Activated CD8-positive, alpha-beta memory T cell treated with anti-CD3 and anti-CD28 coated beads, Interleukin-2, amount 10 ng/mL, durations not matched to agents 7 days and 5 days (primary cell): ENCODE measurements at regions not wholly inside any gene's neighbourhood (a gene's known extent, or its start where the extent isn't known, plus 50 kb on each side); places are given as distances from the start of the nearest gene placed in this dataset.

Experiments used
- ATAC-seq: fragments of 150-1000 bp; cut with Tn5 transposase; one replicate; pipeline ENCODE4 v1.10.0; 2021; ENCODE audit warnings: moderate library complexity
- CTCF ChIA-PET: fragments of 350-600 bp; sonication (Branson Sonifier 250); formaldehyde crosslinking; loops from one replicate; lab custom pipeline; 2021; ENCODE audit warnings: antibody characterized with exemption; lab: Charles Lee
- DNase-seq: peaks from one replicate; pipeline ENCODE4 v3.0.0-alpha.2; 2020
- H3K27ac Mint-ChIP-seq: one replicate; pipeline ENCODE4 v1.8.0; 2021; ENCODE audit warnings: mild to moderate bottlenecking, mixed read lengths
- H3K27me3 Mint-ChIP-seq: one replicate; pipeline ENCODE4 v1.8.0; 2021; ENCODE audit warnings: mixed read lengths
- H3K36me3 Mint-ChIP-seq: one replicate; pipeline ENCODE4 v1.8.0; 2021; ENCODE audit warnings: mild to moderate bottlenecking, mixed read lengths
- H3K4me1 Mint-ChIP-seq: one replicate; pipeline ENCODE4 v1.8.0; 2021; ENCODE audit warnings: mixed read lengths
- H3K4me3 Mint-ChIP-seq: one replicate; pipeline ENCODE4 v1.8.0; 2021; ENCODE audit warnings: mild to moderate bottlenecking, moderate library complexity, mixed read lengths
- H3K9me3 Mint-ChIP-seq: one replicate; pipeline ENCODE4 v1.8.0; 2022; ENCODE audit warnings: low read depth, mixed read lengths

GRCh38 chr10:71042216-71042615, 153.9 kb upstream of the PCBD1 start:
- DNase-seq (no peak), ATAC-seq (no peak)
- Mint-ChIP-seq H3K4me1 (peaks cover 2% of the 10 kb centered on the region), H3K36me3 (no peaks in the 10 kb centered on the region), H3K27me3 (no peaks in the 10 kb centered on the region), H3K4me3 (no peak overlapping the region), H3K9me3 (no peaks in the 10 kb centered on the region), H3K27ac (no peak overlapping the region)
- CTCF ChIA-PET = interaction anchor here (0.5 kb wide), 1 partner anchor 686 kb away, joined by 3 read pairs; no protein-coding TSS in a partner anchor

- Mint-ChIP-seq H3K4me1 (peaks cover 2% of the 10 kb centered on the region), H3K27ac (no peak overlapping the region), H3K36me3 (no peaks in the 10 kb centered on the region), H3K4me3 (no peak overlapping the region), H3K9me3 (no peaks in the 10 kb centered on the region), H3K27me3 (no peaks in the 10 kb centered on the region)
- ATAC-seq = no peak
- no peak for DNase-seq
- CTCF ChIA-PET = no interaction called here
Measured at GRCh38 chr10:71042699-71043098, 154.3 kb upstream of the PCBD1 start.

GRCh38 chr10:71043858-71044257, 155.5 kb upstream of the PCBD1 start:
- H3K27me3 Mint-ChIP-seq = no peaks in the 10 kb centered on the region
- no peaks in the 10 kb centered on the region for H3K4me1 Mint-ChIP-seq
- ATAC-seq (no peak), DNase-seq (no peak)
- CTCF ChIA-PET = no interaction called here
- H3K36me3 Mint-ChIP-seq = no peaks in the 10 kb centered on the region
- H3K9me3 Mint-ChIP-seq = no peaks in the 10 kb centered on the region
- no peak overlapping the region for H3K4me3 Mint-ChIP-seq
- H3K27ac Mint-ChIP-seq = no peak overlapping the region

GRCh38 chr10:71044720-71045119, 156.4 kb upstream of the PCBD1 start:
- no peak overlapping the region for H3K4me3 Mint-ChIP-seq
- ATAC-seq (no peak), DNase-seq (no peak)

GRCh38 chr10:71045204-71045809, 156.9 kb upstream of the PCBD1 start:
- no peaks in the 10 kb centered on the region for H3K36me3 Mint-ChIP-seq

More at GRCh38 chr10:71044720-71045119, 156.4 kb upstream of the PCBD1 start:
- CTCF ChIA-PET = no interaction called here
- Mint-ChIP-seq H3K4me1 (no peaks in the 10 kb centered on the region), H3K36me3 (no peaks in the 10 kb centered on the region), H3K27me3 (no peaks in the 10 kb centered on the region), H3K27ac (no peak overlapping the region), H3K9me3 (no peaks in the 10 kb centered on the region)

GRCh38 chr10:71045936-71046335, 157.6 kb upstream of the PCBD1 start:
- Mint-ChIP-seq H3K4me1 (no peaks in the 10 kb centered on the region), H3K36me3 (no peaks in the 10 kb centered on the region), H3K27me3 (no peaks in the 10 kb centered on the region), H3K27ac (no peak overlapping the region), H3K9me3 (no peaks in the 10 kb centered on the region), H3K4me3 (no peak overlapping the region)
- ATAC-seq = no peak
- CTCF ChIA-PET = no interaction called here
- no peak for DNase-seq

More at GRCh38 chr10:71045204-71045809, 156.9 kb upstream of the PCBD1 start:
- Mint-ChIP-seq H3K9me3 (no peaks in the 10 kb centered on the region), H3K27ac (no peak overlapping the region), H3K4me1 (no peaks in the 10 kb centered on the region), H3K4me3 (no peak overlapping the region), H3K27me3 (no peaks in the 10 kb centered on the region)
- DNase-seq (no peak), ATAC-seq (no peak)
- CTCF ChIA-PET = no interaction called here

GRCh38 chr10:71046747-71047146, 158.4 kb upstream of the PCBD1 start:
- CTCF ChIA-PET = no interaction called here
- no peak for ATAC-seq
- no peaks in the 10 kb centered on the region for H3K27me3 Mint-ChIP-seq
- H3K27ac Mint-ChIP-seq = no peak overlapping the region
- H3K36me3 Mint-ChIP-seq = no peaks in the 10 kb centered on the region
- no peak for DNase-seq
- H3K9me3 Mint-ChIP-seq = no peaks in the 10 kb centered on the region
- H3K4me3 Mint-ChIP-seq = no peak overlapping the region
- H3K4me1 Mint-ChIP-seq = no peaks in the 10 kb centered on the region

- Mint-ChIP-seq H3K27ac (no peak overlapping the region), H3K4me1 (no peaks in the 10 kb centered on the region), H3K9me3 (no peaks in the 10 kb centered on the region), H3K27me3 (no peaks in the 10 kb centered on the region), H3K4me3 (no peak overlapping the region), H3K36me3 (no peaks in the 10 kb centered on the region)
- DNase-seq (no peak), ATAC-seq (no peak)
- CTCF ChIA-PET = interaction anchor here (0.7 kb wide), 1 partner anchor 38 kb away, joined by 3 read pairs; no protein-coding TSS in a partner anchor
Measured at GRCh38 chr10:71048971-71049615, 160.7 kb upstream of the PCBD1 start.

GRCh38 chr10:71049994-71050393, 161.6 kb upstream of the PCBD1 start:
- CTCF ChIA-PET = no interaction called here
- Mint-ChIP-seq H3K36me3 (no peaks in the 10 kb centered on the region), H3K27me3 (no peaks in the 10 kb centered on the region), H3K4me3 (no peak overlapping the region), H3K9me3 (no peaks in the 10 kb centered on the region), H3K27ac (no peak overlapping the region), H3K4me1 (no peaks in the 10 kb centered on the region)
- DNase-seq = no peak
- no peak for ATAC-seq

- Mint-ChIP-seq H3K4me3 (no peak overlapping the region), H3K9me3 (no peaks in the 10 kb centered on the region), H3K4me1 (no peaks in the 10 kb centered on the region), H3K36me3 (no peaks in the 10 kb centered on the region), H3K27me3 (peaks cover 7% of the 10 kb centered on the region), H3K27ac (no peak overlapping the region)
- ATAC-seq (no peak), DNase-seq (no peak)
- CTCF ChIA-PET = no interaction called here
Measured at GRCh38 chr10:71052076-71052660, 160.2 kb upstream of the UNC5B start.

GRCh38 chr10:71052708-71053107, 159.7 kb upstream of the UNC5B start:
- no peaks in the 10 kb centered on the region for H3K4me1 Mint-ChIP-seq
- no peaks in the 10 kb centered on the region for H3K9me3 Mint-ChIP-seq
- H3K27me3 Mint-ChIP-seq = peaks cover 7% of the 10 kb centered on the region
- CTCF ChIA-PET = no interaction called here
- no peak for DNase-seq
- no peaks in the 10 kb centered on the region for H3K36me3 Mint-ChIP-seq
- ATAC-seq = no peak
- H3K4me3 Mint-ChIP-seq = no peak overlapping the region
- no peak overlapping the region for H3K27ac Mint-ChIP-seq

- Mint-ChIP-seq H3K27me3 (peaks cover 7% of the 10 kb centered on the region), H3K27ac (no peak overlapping the region), H3K4me3 (no peak overlapping the region), H3K4me1 (no peaks in the 10 kb centered on the region), H3K36me3 (no peaks in the 10 kb centered on the region), H3K9me3 (no peaks in the 10 kb centered on the region)
- ATAC-seq = no peak
- CTCF ChIA-PET = no interaction called here
- no peak for DNase-seq
Measured at GRCh38 chr10:71053169-71053895, 159.0 kb upstream of the UNC5B start.

GRCh38 chr10:71058308-71058707, 154.1 kb upstream of the UNC5B start:
- Mint-ChIP-seq H3K9me3 (no peaks in the 10 kb centered on the region), H3K4me3 (no peak overlapping the region), H3K36me3 (no peaks in the 10 kb centered on the region), H3K27ac (no peak overlapping the region), H3K4me1 (no peaks in the 10 kb centered on the region), H3K27me3 (peaks cover 7% of the 10 kb centered on the region)
- ATAC-seq (no peak), DNase-seq (no peak)
- CTCF ChIA-PET = no interaction called here
